Adrenal gland (tissue), 9 donors: ENCODE measurements at regions not wholly inside any gene's neighbourhood (a gene's known extent, or its start where the extent isn't known, plus 50 kb on each side); places are given as distances from the start of the nearest gene placed in this dataset.

ENCODE experiments used
- DNase-seq, 7 donors: peaks; one replicate each; pipeline ENCODE4 v3.0.0-alpha.2; 2019 to 2020
- H3K27ac ChIP-seq, 5 donors: fragments of 200-600 bp; sonication (generic) in 4 of 5; 1 replicate in 3 of 5; 2 replicates in 2 of 5; pipeline versions ENCODE4 v1.5.1 to v1.8.0; 2016 to 2020; ENCODE audit warnings: mild to moderate bottlenecking in 1 of 5
- H3K27me3 ChIP-seq: fragments of 200-600 bp; 2 replicates; pipeline ENCODE4 v1.8.0; 2021
- H3K36me3 ChIP-seq, 2 donors: fragments of 200-600 bp; replicated peaks in 1 of 2; 1 replicate in 1 of 2; 2 replicates in 1 of 2; pipeline versions ENCODE4 v1.5.1 to v1.8.0; 2018 to 2022
- H3K4me1 ChIP-seq, 2 donors: fragments of 200-600 bp; replicated peaks in 1 of 2; 1 replicate in 1 of 2; 2 replicates in 1 of 2; pipeline versions ENCODE4 v1.5.1 to v1.8.0; 2018 to 2021
- H3K4me3 ChIP-seq, 4 donors: fragments of 200-600 bp; sonication (generic) in 3 of 4; one replicate each; pipeline ENCODE4 v1.5.1; 2016 to 2018
- H3K9me3 ChIP-seq, 3 donors: fragments of 200-600 bp; sonication (generic) in 1 of 3; replicated peaks in 1 of 3; 1 replicate in 2 of 3; 2 replicates in 1 of 3; pipeline versions ENCODE4 v1.5.1 to v1.8.0; 2016 to 2021
- CTCF ChIP-seq, 6 experiments: fragments of 450-650 bp in 4 of 6; fragments of 200-600 bp in 2 of 6; sonication (generic) in 1 of 6; IDR thresholded peaks; 1 replicate in 5 of 6; 2 replicates in 1 of 6; pipeline versions ENCODE4 v1.5.1 to v1.8.0; 2016 to 2021; ENCODE audit warnings: antibody characterized with exemption in 6 of 6, mild to moderate bottlenecking in 2 of 6, moderate library complexity in 1 of 6
- POLR2A ChIP-seq, 2 donors: fragments of 450-650 bp; IDR thresholded peaks; one replicate each; pipeline ENCODE4 v1.6.1; 2017; ENCODE audit warnings: antibody characterized with exemption in 2 of 2, mild to moderate bottlenecking in 2 of 2, moderate library complexity in 1 of 2
- WGBS, 4 donors: extraction: QIAGEN DNeasy Blood & Tissue Kit in 2 of 4; methylation state at CpG; one replicate each; pipeline versions ENCODE4 v1.1.5 to v1.1.7; 2013 to 2017; 5-methylcytosine and 5-hydroxymethylcytosine counted together
- intact Hi-C, 2 donors: fragments of 100-400 bp; cut with DNase I; formaldehyde crosslinking; loops; one replicate each; pipeline versions ENCODE4 v1.14.1 to v1.15.0; 2022 to 2023
- donor health status: healthy with polysubstance abuse.
- donor health status: Bipolar disorder and iron deficiency.
- donor health status: DM: yes; HTN: yes; CAD: no.
- donor health status: DM: no; HTN: no; CAD: no.
- donor health status: DM: no; HTN: no; CAD: no.

DNA sequence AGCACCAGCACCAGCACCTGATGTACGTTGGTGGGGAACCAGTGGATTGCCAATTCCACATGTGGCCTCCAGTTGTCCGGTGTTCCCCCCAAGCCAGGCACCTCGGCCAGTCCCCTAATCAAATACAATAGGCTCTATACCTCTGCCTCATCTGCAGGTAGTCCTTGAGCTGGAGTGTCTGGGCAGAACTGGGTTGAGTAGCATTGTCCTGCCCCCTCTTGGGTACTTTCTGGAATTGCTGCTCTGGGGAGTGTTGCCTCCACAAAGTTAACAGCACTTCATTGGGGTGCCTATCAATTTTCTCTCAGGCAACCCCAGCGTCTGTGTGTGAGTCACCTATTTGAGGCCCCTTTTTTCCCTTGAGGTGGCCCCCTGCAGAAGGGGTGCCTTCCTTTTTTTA is 413.0 kb upstream of the LARGE1 start:
- Histone ChIP-seq H3K4me1 (no peaks in the 10 kb centered on the region), H3K36me3 (no peaks in the 10 kb centered on the region), H3K9me3 (no peaks in the 10 kb centered on the region), H3K27ac (no peak overlapping the region), H3K27me3 (no peaks in the 10 kb centered on the region), H3K4me3 (no peak overlapping the region)
- no peak for TF ChIP-seq POLR2A (IDR thresholded peaks at IDR 0.05)
- TF ChIP-seq CTCF (IDR thresholded peaks at IDR 0.05): no peak
- intact Hi-C loops: no loop called here
- no peak for DNase-seq
- WGBS, 4 donors: 80 to 86% (median 84%) methylated on average over 4 of the region's 4 CpGs

GRCh38 chr22:34334893-34335292 is 414.6 kb upstream of the LARGE1 start:
- no peak for DNase-seq
- H3K27me3 ChIP-seq: no peaks in the 10 kb centered on the region
- no peak for TF ChIP-seq POLR2A (IDR thresholded peaks at IDR 0.05)
- TF ChIP-seq CTCF (IDR thresholded peaks at IDR 0.05): no peak
- H3K4me1 ChIP-seq: no peaks in the 10 kb centered on the region
- no peak overlapping the region for H3K27ac ChIP-seq
- intact Hi-C loops: no loop called here
- no peaks in the 10 kb centered on the region for H3K36me3 ChIP-seq
- 71 to 85% (median 77%) methylated on average over 5 of the region's 5 CpGs for WGBS, 4 donors
- no peak overlapping the region for H3K4me3 ChIP-seq
- H3K9me3 ChIP-seq: no peaks in the 10 kb centered on the region

DNA sequence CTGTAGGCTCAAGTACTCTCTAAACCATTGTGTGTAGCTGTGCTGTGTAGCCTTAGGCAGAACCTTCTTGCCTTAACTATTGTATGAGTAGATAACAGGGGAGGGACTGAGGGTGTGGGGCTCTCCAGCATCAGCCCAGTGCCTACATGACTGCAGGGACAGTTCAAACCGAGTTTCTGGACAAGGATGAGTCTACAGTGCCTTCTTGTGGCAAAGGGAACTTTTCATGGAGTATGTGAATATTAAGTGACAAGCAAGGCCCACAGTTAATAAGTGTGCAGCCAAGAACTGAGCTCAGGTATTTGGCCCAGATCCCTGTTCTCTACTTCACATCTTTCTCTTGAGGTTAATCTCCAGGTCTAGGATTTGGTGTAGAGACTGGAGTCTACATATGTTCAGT is 424.4 kb upstream of the LARGE1 start:
- Histone ChIP-seq H3K36me3 (no peaks in the 10 kb centered on the region), H3K4me1 (no peaks in the 10 kb centered on the region), H3K27ac (no peak overlapping the region), H3K9me3 (no peaks in the 10 kb centered on the region), H3K4me3 (no peak overlapping the region), H3K27me3 (no peaks in the 10 kb centered on the region)
- DNase-seq: no peak
- WGBS, 4 donors: 16 to 20% (median 20%) methylated on average over 1 of the region's 1 CpG; no CpG with 5 or more reads in 1 of the 4 donors
- intact Hi-C loops: no loop called here
- TF ChIP-seq CTCF (IDR thresholded peaks at IDR 0.05) (no peak), POLR2A (IDR thresholded peaks at IDR 0.05) (no peak)

DNA sequence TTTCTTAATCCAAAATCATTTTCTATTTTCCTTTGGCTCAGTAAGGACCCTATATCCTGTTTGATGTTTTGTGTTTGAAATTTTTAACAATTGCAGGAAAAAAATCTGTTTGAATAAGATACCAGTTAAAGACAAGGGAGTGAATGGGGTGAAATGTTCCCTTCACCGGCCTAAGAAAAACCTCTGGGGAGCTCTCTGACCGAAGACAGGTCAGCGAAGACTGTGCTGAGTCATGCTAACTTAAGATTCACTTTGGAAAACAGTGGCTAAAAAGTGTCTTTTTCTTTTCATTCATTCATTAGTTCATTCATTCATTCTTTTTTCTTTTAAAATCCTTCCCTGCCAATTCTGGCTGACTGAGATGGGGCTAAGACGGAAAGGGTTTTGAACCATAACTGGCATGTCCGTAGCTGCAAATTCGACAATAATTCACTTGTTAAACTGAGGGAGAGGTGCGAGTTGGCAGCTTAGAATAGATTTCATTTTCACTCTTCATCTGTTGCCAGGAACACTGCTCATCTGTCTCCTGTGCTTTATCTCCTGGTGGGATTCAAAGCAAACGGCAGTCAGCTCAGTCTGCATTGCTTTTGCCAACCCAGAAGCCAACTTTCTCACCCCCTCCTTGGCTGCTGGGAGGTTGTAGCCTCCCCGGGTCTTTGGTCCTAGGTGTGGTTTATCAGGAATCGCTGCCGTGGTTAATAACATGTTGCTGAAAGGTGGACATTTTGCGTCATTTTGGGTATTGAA is 434.0 kb upstream of the LARGE1 start:
- H3K4me3 ChIP-seq: no peak overlapping the region
- no peaks in the 10 kb centered on the region for H3K4me1 ChIP-seq
- TF ChIP-seq CTCF (IDR thresholded peaks at IDR 0.05): no peak
- no peak for TF ChIP-seq POLR2A (IDR thresholded peaks at IDR 0.05)
- no peak overlapping the region for H3K27ac ChIP-seq
- H3K27me3 ChIP-seq: no peaks in the 10 kb centered on the region
- 63 to 70% (median 68%) methylated on average over 12 of the region's 12 CpGs for WGBS, 4 donors
- no peaks in the 10 kb centered on the region for H3K9me3 ChIP-seq
- intact Hi-C loops: no loop called here
- no peak for DNase-seq
- H3K36me3 ChIP-seq: no peaks in the 10 kb centered on the region
